GM23248 (cell line): ENCODE measurements at regions not wholly inside any gene's neighbourhood (a gene's known extent, or its start where the extent isn't known, plus 50 kb on each side); places are given as distances from the start of the nearest gene placed in this dataset.

Experiments used
- DNase-seq: peaks from one replicate; pipeline ENCODE4 v3.0.0-alpha.2; 2015
- H2AFZ ChIP-seq: fragments of 200-600 bp; sonication (generic); 2 replicates; pipeline ENCODE4 v1.6.1; 2016; ENCODE audit warnings: antibody characterized with exemption
- H3F3A ChIP-seq: fragments of 200-600 bp; sonication (generic); 2 replicates; pipeline ENCODE4 v1.6.1; 2016; ENCODE audit warnings: mild to moderate bottlenecking, antibody characterized with exemption, mixed run types; ENCODE audit not compliant: insufficient read depth
- H3K27ac ChIP-seq: fragments of 200-600 bp; sonication (generic); 2 replicates; pipeline ENCODE4 v1.5.1; 2016; ENCODE audit warnings: mild to moderate bottlenecking
- H3K27me3 ChIP-seq: fragments of 200-600 bp; sonication (generic); replicated peaks from 2 replicates; pipeline ENCODE4 v1.6.1; 2016; ENCODE audit warnings: mild to moderate bottlenecking; ENCODE audit not compliant: insufficient read depth
- H3K36me3 ChIP-seq: fragments of 200-600 bp; sonication (generic); 2 replicates; pipeline ENCODE4 v1.6.1; 2016; ENCODE audit warnings: low read depth, mild to moderate bottlenecking
- H3K4me1 ChIP-seq: fragments of 200-600 bp; sonication (generic); 2 replicates; pipeline ENCODE4 v1.6.1; 2016; ENCODE audit warnings: mild to moderate bottlenecking; ENCODE audit not compliant: insufficient read depth
- H3K4me2 ChIP-seq: fragments of 200-600 bp; sonication (generic); one replicate; pipeline ENCODE4 v1.6.1; 2016; ENCODE audit warnings: mild to moderate bottlenecking; ENCODE audit not compliant: unreplicated experiment
- H3K4me3 ChIP-seq: fragments of 200-600 bp; sonication (generic); 2 replicates; pipeline ENCODE4 v1.5.1; 2016; ENCODE audit warnings: mild to moderate bottlenecking
- H3K79me2 ChIP-seq: fragments of 200-600 bp; sonication (generic); 2 replicates; pipeline ENCODE4 v1.6.1; 2016; ENCODE audit warnings: mild to moderate bottlenecking; ENCODE audit not compliant: insufficient read depth
- H3K9ac ChIP-seq: fragments of 200-600 bp; sonication (generic); 2 replicates; pipeline ENCODE4 v1.6.1; 2016; ENCODE audit warnings: mild to moderate bottlenecking
- H3K9me2 ChIP-seq: fragments of 200-600 bp; sonication (generic); 2 replicates; pipeline ENCODE4 v1.6.1; 2016; ENCODE audit warnings: mixed run types, mild to moderate bottlenecking, moderate library complexity; ENCODE audit not compliant: insufficient read depth
- H3K9me3 ChIP-seq: fragments of 200-600 bp; sonication (generic); one replicate; pipeline ENCODE4 v1.6.1; 2017; ENCODE audit warnings: low read depth
- H4K20me1 ChIP-seq: fragments of 200-600 bp; sonication (generic); 2 replicates; pipeline ENCODE4 v1.6.0; 2016; ENCODE audit not compliant: insufficient read depth
- EZH2 ChIP-seq: fragments of 200-600 bp; sonication (generic); IDR thresholded peaks from 2 replicates; pipeline ENCODE4 v1.6.1; 2018; ENCODE audit warnings: antibody characterized with exemption, mild to moderate bottlenecking; ENCODE audit not compliant: insufficient read depth, poor library complexity, severe bottlenecking
- EZH2phosphoT487 ChIP-seq: fragments of 200-600 bp; sonication (generic); IDR thresholded peaks from 2 replicates; pipeline ENCODE4 v1.6.1; 2018; ENCODE audit warnings: antibody characterized with exemption, moderate library complexity, mild to moderate bottlenecking, low read depth; ENCODE audit not compliant: insufficient read depth
- WGBS, 2 experiments: methylation state at CpG; one replicate each; pipeline ENCODE4 v1.1.6; 2015 to 2017; ENCODE audit warnings: low lambda C conversion rate in 2 of 2, low coverage in 1 of 2; ENCODE audit errors: missing lambda C conversion rate in 2 of 2; 5-methylcytosine and 5-hydroxymethylcytosine counted together
- in situ Hi-C: fragments of 300-500 bp; cut with MboI; formaldehyde crosslinking; loops from 2 replicates; pipeline ENCODE4 v1.15.0; 2020

DNA sequence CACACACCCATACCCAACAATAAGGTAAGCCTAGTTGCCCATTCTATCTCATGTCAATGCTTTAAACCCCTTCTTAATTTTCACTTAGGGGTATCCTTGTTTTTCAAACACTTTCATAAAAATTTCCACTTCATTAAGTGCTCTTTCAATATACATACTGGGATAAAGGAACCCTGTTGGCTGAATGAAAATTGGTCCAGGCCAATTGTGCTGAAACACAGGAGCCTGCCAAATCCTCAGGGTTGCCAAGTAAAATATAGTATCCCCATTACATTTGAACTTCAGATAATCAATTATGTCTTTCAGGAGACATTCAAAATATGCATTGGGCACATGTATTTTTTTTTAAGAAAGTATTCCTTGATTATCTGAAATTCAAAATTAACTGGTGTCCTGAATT, 1131.1 kb downstream of the SLITRK1 start:
- H3K79me2 ChIP-seq, result no peaks in the 10 kb centered on the region
- H3K4me1 ChIP-seq, result peaks cover 32% of the 10 kb centered on the region
- no peaks in the 10 kb centered on the region for H4K20me1 ChIP-seq
- H2AFZ ChIP-seq, result no peak overlapping the region
- DNase-seq, result no peak
- H3K27ac ChIP-seq, result no peak overlapping the region
- no peaks in the 10 kb centered on the region for H3K36me3 ChIP-seq
- peaks cover 10% of the 10 kb centered on the region; the same call in 1 of the 2 replicates for H3F3A ChIP-seq
- H3K9ac ChIP-seq, result no peak overlapping the region
- no peaks in the 10 kb centered on the region for H3K9me3 ChIP-seq
- H3K27me3 ChIP-seq, result no peaks in the 10 kb centered on the region
- in situ Hi-C loops, result no loop called here
- no peaks in the 10 kb centered on the region for H3K9me2 ChIP-seq
- no peak overlapping the region for H3K4me3 ChIP-seq
- no peak for TF ChIP-seq EZH2phosphoT487
- no peak overlapping the region for H3K4me2 ChIP-seq

DNA sequence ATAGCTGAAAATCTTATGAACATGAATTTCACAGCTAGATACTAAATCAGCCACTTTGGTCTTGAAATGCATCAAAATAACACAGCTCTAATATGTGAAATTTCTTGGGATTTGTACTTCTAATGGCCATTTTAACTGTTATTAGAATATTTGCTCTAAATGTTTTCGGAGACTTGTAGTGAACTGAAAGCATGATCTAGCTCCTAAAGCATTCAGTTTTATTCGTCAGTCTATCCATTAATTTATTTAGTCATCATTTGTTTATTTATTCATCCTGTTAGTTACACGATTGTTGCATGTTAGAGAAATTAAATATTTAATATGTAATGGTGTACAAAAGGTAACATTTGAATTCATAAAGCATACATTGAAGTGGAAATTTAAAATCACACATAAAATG, 1132.7 kb downstream of the SLITRK1 start:
- Histone ChIP-seq H3K27ac (no peak overlapping the region), H3K79me2 (no peaks in the 10 kb centered on the region), H3K36me3 (no peaks in the 10 kb centered on the region), H4K20me1 (no peaks in the 10 kb centered on the region), H3K9ac (no peak overlapping the region), H3K4me1 (peaks cover 32% of the 10 kb centered on the region), H3F3A (peaks cover 6% of the 10 kb centered on the region; the same call in 1 of the 2 replicates), H2AFZ (no peak overlapping the region), H3K27me3 (no peaks in the 10 kb centered on the region), H3K4me3 (no peak overlapping the region), H3K4me2 (no peak overlapping the region), H3K9me3 (no peaks in the 10 kb centered on the region), H3K9me2 (no peaks in the 10 kb centered on the region)
- WGBS, 2 experiments, result 78 to 85% methylated on average over 3 of the region's 3 CpGs
- in situ Hi-C loops, result no loop called here
- DNase-seq, result no peak
- TF ChIP-seq EZH2phosphoT487 (no peak), EZH2 (no peak)

DNA sequence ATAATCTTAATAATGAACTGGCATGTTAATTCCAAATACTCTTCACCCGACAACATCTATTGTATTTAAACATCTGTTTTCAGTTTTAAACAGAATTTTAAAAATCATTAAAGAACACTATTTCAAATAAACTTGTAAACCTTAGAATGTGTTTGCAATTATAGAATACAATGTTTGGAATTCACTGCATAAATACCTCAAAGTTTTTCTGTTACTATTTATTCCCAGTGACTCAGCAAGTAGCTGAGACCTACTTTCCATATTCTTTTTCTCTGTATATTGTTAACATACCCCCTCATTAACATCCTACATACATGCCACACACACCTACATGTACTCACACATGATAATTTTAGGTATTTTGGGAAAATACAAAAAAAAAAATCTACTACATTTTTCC, 1134.3 kb downstream of the SLITRK1 start:
- no peak for TF ChIP-seq EZH2
- TF ChIP-seq EZH2phosphoT487, result no peak
- H3K27ac ChIP-seq, result 0 out of 2 replicates have a peak overlapping the region, but pooled peaks have one; percentile 10
- peak overlapping the region; percentile 64 for H3K4me2 ChIP-seq
- H3F3A ChIP-seq, result peaks cover 6% of the 10 kb centered on the region; the same call in 1 of the 2 replicates
- no peaks in the 10 kb centered on the region for H3K79me2 ChIP-seq
- H4K20me1 ChIP-seq, result no peaks in the 10 kb centered on the region
- no peak overlapping the region for H3K9ac ChIP-seq
- H2AFZ ChIP-seq, result no peak overlapping the region
- H3K9me2 ChIP-seq, result no peaks in the 10 kb centered on the region
- peak; percentile 66 for DNase-seq
- no peaks in the 10 kb centered on the region for H3K27me3 ChIP-seq
- WGBS, 2 experiments, result 0% methylated on average over 1 of the region's 1 CpG
- H3K4me3 ChIP-seq, result peak overlapping the region; percentile 36
- in situ Hi-C loops, result no loop called here
- H3K9me3 ChIP-seq, result no peaks in the 10 kb centered on the region
- no peaks in the 10 kb centered on the region for H3K36me3 ChIP-seq
- peaks cover 32% of the 10 kb centered on the region for H3K4me1 ChIP-seq

DNA sequence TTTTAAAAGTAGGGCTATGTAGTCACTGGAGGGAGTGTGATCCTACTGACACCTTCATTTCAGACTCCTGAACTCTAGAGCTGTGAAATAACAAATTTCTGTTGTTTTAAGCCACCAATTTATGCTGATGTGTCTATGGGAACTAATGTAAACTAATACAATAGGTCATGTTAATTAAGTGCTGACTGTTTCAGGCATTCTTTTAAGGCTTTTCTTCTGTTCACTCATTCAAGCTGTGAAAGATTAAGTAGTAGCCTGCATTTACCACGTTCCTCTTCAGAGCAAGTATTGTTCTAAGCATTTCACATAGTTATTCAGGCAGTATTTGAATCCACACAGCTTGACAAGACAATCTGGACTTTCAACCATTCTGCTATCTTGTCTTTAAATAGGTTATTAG, 1135.0 kb downstream of the SLITRK1 start:
- no peak overlapping the region for H3K9ac ChIP-seq
- H4K20me1 ChIP-seq, result no peaks in the 10 kb centered on the region
- H3K4me2 ChIP-seq, result peak overlapping the region; percentile 64
- 21 to 47% methylated on average over 1 of the region's 1 CpG for WGBS, 2 experiments
- H3K9me2 ChIP-seq, result no peaks in the 10 kb centered on the region
- H2AFZ ChIP-seq, result peak overlapping the region; percentile 9; the same call in 1 of the 2 replicates
- H3K79me2 ChIP-seq, result no peaks in the 10 kb centered on the region
- in situ Hi-C loops, result no loop called here
- peak overlapping the region; percentile 36 for H3K4me3 ChIP-seq
- peaks cover 32% of the 10 kb centered on the region for H3K4me1 ChIP-seq
- peaks cover 6% of the 10 kb centered on the region; the same call in 1 of the 2 replicates for H3F3A ChIP-seq
- peak; percentile 35 for DNase-seq
- 0 out of 2 replicates have a peak overlapping the region, but pooled peaks have one; percentile 10 for H3K27ac ChIP-seq
- H3K9me3 ChIP-seq, result no peaks in the 10 kb centered on the region
- H3K27me3 ChIP-seq, result no peaks in the 10 kb centered on the region
- no peaks in the 10 kb centered on the region for H3K36me3 ChIP-seq
- no peak for TF ChIP-seq EZH2phosphoT487
- TF ChIP-seq EZH2, result no peak

DNA sequence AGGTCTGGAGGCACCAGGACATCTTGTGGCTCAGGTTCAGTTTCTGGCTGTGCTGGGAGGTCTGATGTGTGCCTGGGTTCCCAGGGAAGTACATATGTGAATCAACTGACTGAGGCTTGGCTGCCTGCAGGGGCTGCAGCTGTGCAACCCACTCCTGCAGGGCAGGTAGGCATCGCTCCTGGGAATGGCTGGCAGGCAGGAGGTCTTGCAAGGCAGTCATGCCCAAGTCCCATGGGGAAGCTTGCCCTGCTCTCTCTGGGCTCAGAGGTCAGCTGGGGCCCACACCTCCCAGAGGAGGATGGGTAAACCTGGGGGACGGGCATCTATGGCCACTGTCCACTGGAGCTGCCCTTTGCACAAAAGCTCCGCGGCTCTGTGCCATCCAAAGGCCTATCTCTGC, 1141.8 kb downstream of the SLITRK1 start:
- no peak for TF ChIP-seq EZH2
- TF ChIP-seq EZH2phosphoT487, result no peak
- H3K9me3 ChIP-seq, result no peaks in the 10 kb centered on the region
- 83 to 100% methylated on average over 3 to 4 of the region's 4 CpGs for WGBS, 2 experiments
- no peak overlapping the region for H3K4me3 ChIP-seq
- H3K27ac ChIP-seq, result no peak overlapping the region
- H3K4me2 ChIP-seq, result no peak overlapping the region
- DNase-seq, result no peak
- H3K9me2 ChIP-seq, result no peaks in the 10 kb centered on the region
- H3K36me3 ChIP-seq, result no peaks in the 10 kb centered on the region
- H2AFZ ChIP-seq, result no peak overlapping the region
- H3F3A ChIP-seq, result no peaks in the 10 kb centered on the region
- no peak overlapping the region for H3K9ac ChIP-seq
- H4K20me1 ChIP-seq, result no peaks in the 10 kb centered on the region
- H3K27me3 ChIP-seq, result no peaks in the 10 kb centered on the region
- H3K79me2 ChIP-seq, result no peaks in the 10 kb centered on the region
- in situ Hi-C loops, result no loop called here
- H3K4me1 ChIP-seq, result no peaks in the 10 kb centered on the region
